Endothelial cell (in vitro differentiated cells): ENCODE measurements at regions not wholly inside any gene's neighbourhood (a gene's known extent, or its start where the extent isn't known, plus 50 kb on each side); places are given as distances from the start of the nearest gene placed in this dataset.

Experiments
- DNase-seq: peaks from one replicate; pipeline ENCODE4 v3.0.0; 2021; ENCODE audit warnings: low spot score
- H3K27ac Mint-ChIP-seq: one replicate; pipeline ENCODE4 v1.8.0; 2021; ENCODE audit warnings: mixed read lengths, inconsistent platforms; ENCODE audit not compliant: unreplicated experiment
- H3K27me3 Mint-ChIP-seq: one replicate; pipeline ENCODE4 v1.8.0; 2021; ENCODE audit warnings: mild to moderate bottlenecking, moderate library complexity, mixed read lengths, inconsistent platforms; ENCODE audit not compliant: unreplicated experiment
- H3K36me3 Mint-ChIP-seq: one replicate; pipeline ENCODE4 v1.8.0; 2021; ENCODE audit warnings: mild to moderate bottlenecking, low read depth, mixed read lengths, inconsistent platforms; ENCODE audit not compliant: unreplicated experiment
- H3K4me1 Mint-ChIP-seq: one replicate; pipeline ENCODE4 v1.8.0; 2021; ENCODE audit warnings: mild to moderate bottlenecking, mixed read lengths, inconsistent platforms; ENCODE audit not compliant: unreplicated experiment
- H3K4me3 Mint-ChIP-seq: one replicate; pipeline ENCODE4 v1.8.0; 2021; ENCODE audit warnings: mild to moderate bottlenecking, mixed read lengths, inconsistent platforms; ENCODE audit not compliant: unreplicated experiment
- H3K9me3 Mint-ChIP-seq: one replicate; pipeline ENCODE4 v1.8.0; 2021; ENCODE audit warnings: mixed read lengths, inconsistent platforms; ENCODE audit not compliant: unreplicated experiment
- TF ChIP-seq, protein P1 (sequence below): fragments of 200-600 bp; sonication (generic); IDR thresholded peaks from one replicate; pipeline ENCODE4 v1.5.0; 2021; ENCODE audit warnings: antibody characterized with exemption; ENCODE audit not compliant: unreplicated experiment

DNA sequence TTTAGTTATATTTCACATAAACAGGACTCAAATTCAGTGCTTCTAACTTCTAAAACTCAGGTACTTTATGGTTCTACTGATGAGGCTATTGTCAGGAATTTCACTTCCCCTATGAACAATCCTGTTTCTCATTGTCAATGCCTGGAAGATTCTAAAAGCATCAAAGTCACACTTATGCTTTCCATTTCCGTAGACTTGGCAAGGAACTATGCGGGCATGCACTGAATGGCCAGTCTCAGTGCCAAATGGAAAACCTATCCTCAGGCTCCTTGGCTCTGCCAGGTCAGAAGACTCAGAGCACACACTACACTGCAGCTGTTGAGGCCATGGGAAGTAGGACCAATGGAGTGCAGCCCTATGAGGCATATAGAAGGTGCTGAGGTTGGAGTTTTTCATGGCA is 97.0 kb upstream of the PTPN13 start:
- Mint-ChIP-seq H3K9me3 (no peaks in the 10 kb centered on the region), H3K27ac (no peak overlapping the region), H3K27me3 (no peaks in the 10 kb centered on the region), H3K4me1 (peaks cover 18% of the 10 kb centered on the region), H3K36me3 (no peaks in the 10 kb centered on the region), H3K4me3 (no peak overlapping the region)
- no peak for DNase-seq
- TF ChIP-seq, protein P1, sequence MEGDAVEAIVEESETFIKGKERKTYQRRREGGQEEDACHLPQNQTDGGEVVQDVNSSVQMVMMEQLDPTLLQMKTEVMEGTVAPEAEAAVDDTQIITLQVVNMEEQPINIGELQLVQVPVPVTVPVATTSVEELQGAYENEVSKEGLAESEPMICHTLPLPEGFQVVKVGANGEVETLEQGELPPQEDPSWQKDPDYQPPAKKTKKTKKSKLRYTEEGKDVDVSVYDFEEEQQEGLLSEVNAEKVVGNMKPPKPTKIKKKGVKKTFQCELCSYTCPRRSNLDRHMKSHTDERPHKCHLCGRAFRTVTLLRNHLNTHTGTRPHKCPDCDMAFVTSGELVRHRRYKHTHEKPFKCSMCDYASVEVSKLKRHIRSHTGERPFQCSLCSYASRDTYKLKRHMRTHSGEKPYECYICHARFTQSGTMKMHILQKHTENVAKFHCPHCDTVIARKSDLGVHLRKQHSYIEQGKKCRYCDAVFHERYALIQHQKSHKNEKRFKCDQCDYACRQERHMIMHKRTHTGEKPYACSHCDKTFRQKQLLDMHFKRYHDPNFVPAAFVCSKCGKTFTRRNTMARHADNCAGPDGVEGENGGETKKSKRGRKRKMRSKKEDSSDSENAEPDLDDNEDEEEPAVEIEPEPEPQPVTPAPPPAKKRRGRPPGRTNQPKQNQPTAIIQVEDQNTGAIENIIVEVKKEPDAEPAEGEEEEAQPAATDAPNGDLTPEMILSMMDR: no peak

GRCh38 chr4:86497980-86498862 is 95.9 kb upstream of the PTPN13 start:
- Mint-ChIP-seq H3K9me3 (no peaks in the 10 kb centered on the region), H3K36me3 (no peaks in the 10 kb centered on the region), H3K27me3 (no peaks in the 10 kb centered on the region), H3K4me3 (no peak overlapping the region), H3K4me1 (peaks cover 13% of the 10 kb centered on the region), H3K27ac (no peak overlapping the region)
- TF ChIP-seq, protein P1: peak; percentile 75
- peak; percentile 13 for DNase-seq

- DNase-seq: no peak
- no peak overlapping the region for H3K4me3 Mint-ChIP-seq
- H3K9me3 Mint-ChIP-seq: no peaks in the 10 kb centered on the region
- no peaks in the 10 kb centered on the region for H3K27me3 Mint-ChIP-seq
- no peaks in the 10 kb centered on the region for H3K36me3 Mint-ChIP-seq
- TF ChIP-seq, protein P1: peak; percentile 12
- H3K4me1 Mint-ChIP-seq: peaks cover 8% of the 10 kb centered on the region
- H3K27ac Mint-ChIP-seq: peak overlapping the region; percentile 16
Observed at GRCh38 chr4:86498863-86499166, 95.3 kb upstream of the PTPN13 start.

GRCh38 chr4:86500527-86500926 is 93.6 kb upstream of the PTPN13 start:
- H3K9me3 Mint-ChIP-seq: no peaks in the 10 kb centered on the region
- H3K36me3 Mint-ChIP-seq: no peaks in the 10 kb centered on the region
- TF ChIP-seq, protein P1: no peak
- H3K4me1 Mint-ChIP-seq: peaks cover 3% of the 10 kb centered on the region
- H3K27ac Mint-ChIP-seq: no peak overlapping the region
- no peak for DNase-seq
- H3K27me3 Mint-ChIP-seq: no peaks in the 10 kb centered on the region
- no peak overlapping the region for H3K4me3 Mint-ChIP-seq

DNA sequence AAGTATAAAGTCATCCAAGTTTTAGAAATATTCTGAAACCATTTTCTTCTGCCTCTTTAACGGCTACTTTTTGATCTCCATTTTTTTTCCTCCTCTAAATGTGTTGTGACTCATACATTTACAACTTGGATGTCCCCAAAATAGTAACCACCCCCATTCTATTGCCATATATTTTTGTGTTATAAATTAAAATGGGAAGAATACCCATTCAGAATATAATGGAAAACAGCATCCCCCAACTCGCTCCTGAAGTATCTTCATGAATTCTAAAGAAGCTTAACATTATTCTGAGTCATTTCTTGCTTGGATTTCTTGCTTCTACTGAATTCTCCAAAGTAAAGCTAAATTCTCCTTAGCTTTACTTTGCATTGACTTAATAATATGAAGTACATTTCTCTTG is 92.0 kb upstream of the PTPN13 start:
- TF ChIP-seq, protein P1: no peak
- H3K4me3 Mint-ChIP-seq: no peak overlapping the region
- H3K36me3 Mint-ChIP-seq: no peaks in the 10 kb centered on the region
- H3K27me3 Mint-ChIP-seq: no peaks in the 10 kb centered on the region
- no peaks in the 10 kb centered on the region for H3K9me3 Mint-ChIP-seq
- H3K27ac Mint-ChIP-seq: no peak overlapping the region
- DNase-seq: no peak
- peaks cover 3% of the 10 kb centered on the region for H3K4me1 Mint-ChIP-seq
